Effector memory CD8-positive, alpha-beta T cell (primary cell): ENCODE measurements at regions not wholly inside any gene's neighbourhood (a gene's known extent, or its start where the extent isn't known, plus 50 kb on each side); places are given as distances from the start of the nearest gene placed in this dataset.

ENCODE experiments used
- ATAC-seq: fragments of 150-1000 bp; cut with Tn5 transposase; replicated peaks from 2 replicates; pipeline ENCODE4 v1.10.0; 2021; ENCODE audit warnings: mild to moderate bottlenecking, moderate library complexity
- DNase-seq, 3 experiments: peaks; one replicate each; pipeline ENCODE4 v3.0.0; 2021
- H3K27ac Mint-ChIP-seq, 2 donors: one replicate each; pipeline ENCODE4 v1.8.0; 2022; ENCODE audit warnings: mild to moderate bottlenecking in 2 of 2, mixed read lengths in 2 of 2, moderate library complexity in 2 of 2
- H3K27me3 Mint-ChIP-seq, 2 donors: one replicate each; pipeline ENCODE4 v1.8.0; 2022; ENCODE audit warnings: mixed read lengths in 2 of 2
- H3K36me3 Mint-ChIP-seq: one replicate; pipeline ENCODE4 v1.8.0; 2022; ENCODE audit warnings: mild to moderate bottlenecking, moderate library complexity, mixed read lengths; ENCODE audit not compliant: insufficient read depth
- H3K4me1 Mint-ChIP-seq, 2 donors: one replicate each; pipeline ENCODE4 v1.8.0; 2022; ENCODE audit warnings: low read depth in 2 of 2, mixed read lengths in 2 of 2
- H3K4me3 Mint-ChIP-seq, 2 donors: one replicate each; pipeline ENCODE4 v1.8.0; 2022; ENCODE audit warnings: mild to moderate bottlenecking in 2 of 2, mixed read lengths in 2 of 2, moderate library complexity in 2 of 2
- H3K9me3 Mint-ChIP-seq, 2 donors: one replicate each; pipeline ENCODE4 v1.8.0; 2022; ENCODE audit warnings: mixed read lengths in 2 of 2

DNA sequence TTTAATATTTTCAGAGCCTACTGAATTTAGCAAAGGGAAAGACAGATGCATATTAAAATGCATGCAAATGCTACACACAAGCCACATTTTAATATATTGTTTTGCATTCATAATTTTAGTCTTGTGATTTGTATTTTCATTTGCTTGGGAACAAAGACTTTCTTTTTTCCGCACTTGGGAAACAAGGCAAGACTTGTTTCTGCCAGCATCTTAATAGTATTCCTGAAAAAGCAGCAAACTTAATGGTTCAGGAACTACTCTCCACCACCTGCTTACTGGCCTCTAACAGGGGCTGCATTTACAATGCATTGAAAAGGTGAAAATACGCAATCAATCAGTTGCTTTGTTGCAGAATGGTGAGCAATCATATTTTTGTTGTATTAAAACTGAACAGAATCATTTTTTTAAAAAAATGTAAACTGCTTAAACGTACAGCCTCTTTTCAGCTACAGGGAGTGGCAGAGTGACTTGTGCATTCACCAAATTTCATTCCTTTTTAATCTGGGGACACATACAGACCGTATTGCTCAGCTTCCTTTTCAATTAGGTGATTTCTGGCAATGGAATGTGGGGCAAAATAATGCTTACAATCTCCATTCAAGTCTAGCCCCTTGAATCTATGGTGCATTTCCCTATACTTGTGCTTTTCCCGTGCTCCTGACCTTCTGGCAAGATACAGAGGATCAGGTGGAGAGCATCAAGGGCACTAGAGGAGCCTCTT lies 144.1 kb upstream of the BTG1 start:
- H3K27ac Mint-ChIP-seq = no peak overlapping the region

DNA sequence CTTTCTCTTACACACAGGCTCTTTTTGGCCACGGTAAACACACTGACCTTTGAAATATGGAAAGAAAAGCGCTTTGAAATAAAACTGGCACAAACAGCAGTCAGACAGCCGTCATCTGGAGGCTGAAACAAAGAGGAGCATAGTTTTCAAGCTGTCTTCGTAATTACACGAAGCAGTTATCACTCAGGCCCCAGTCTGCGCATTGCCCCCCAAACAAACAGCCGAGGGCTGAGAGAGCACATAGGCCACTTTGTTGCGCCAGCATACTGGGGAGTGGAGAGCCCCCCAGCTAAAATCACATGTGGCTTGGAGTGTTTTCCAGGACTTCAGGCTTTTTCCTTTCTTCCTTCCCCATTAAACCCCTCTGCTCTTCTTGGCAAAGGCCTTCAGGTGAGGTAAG lies 142.9 kb upstream of the BTG1 start:
- DNase-seq = no peak
- Mint-ChIP-seq H3K4me1 (no peaks in the 10 kb centered on the region), H3K4me3 (no peak overlapping the region), H3K36me3 (no peaks in the 10 kb centered on the region), H3K27ac (no peak overlapping the region), H3K9me3 (no peaks in the 10 kb centered on the region), H3K27me3 (no peaks in the 10 kb centered on the region)
- no peak for ATAC-seq

More for the DNA sequence above, 144.1 kb upstream of the BTG1 start:
- H3K27me3 Mint-ChIP-seq = no peaks in the 10 kb centered on the region
- peaks cover 0 to under 1% of the 10 kb centered on the region in 2 donors for H3K4me1 Mint-ChIP-seq
- no peaks in the 10 kb centered on the region for H3K36me3 Mint-ChIP-seq
- no peak overlapping the region for H3K4me3 Mint-ChIP-seq
- no peaks in the 10 kb centered on the region for H3K9me3 Mint-ChIP-seq
- DNase-seq (no peak), ATAC-seq (no peak)

DNA sequence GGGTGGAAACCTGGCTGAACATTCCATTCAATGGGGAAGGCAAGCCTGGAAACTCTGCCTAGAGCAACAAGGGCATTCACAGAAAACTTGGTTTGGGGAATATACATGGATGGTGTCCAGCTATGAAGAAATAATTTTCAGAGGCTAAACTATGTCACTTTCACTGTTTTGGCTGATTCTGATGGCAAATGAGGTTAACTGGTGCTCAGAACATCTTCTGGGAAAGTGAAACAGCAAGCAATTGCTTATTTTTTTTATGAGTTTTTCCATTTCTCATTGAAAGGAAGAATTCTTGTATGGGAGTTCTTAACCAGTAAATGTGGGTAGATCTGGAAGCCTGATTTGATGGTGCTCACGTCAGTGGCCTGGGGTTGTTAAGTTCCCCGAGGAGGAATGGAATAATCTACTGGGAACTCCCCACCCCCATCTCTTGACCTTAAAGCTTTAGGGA lies 132.8 kb upstream of the BTG1 start:
- Mint-ChIP-seq H3K27me3 (no peaks in the 10 kb centered on the region), H3K27ac (no peak overlapping the region), H3K9me3 (no peaks in the 10 kb centered on the region), H3K4me3 (no peak overlapping the region), H3K4me1 (no peaks in the 10 kb centered on the region), H3K36me3 (no peaks in the 10 kb centered on the region)
- DNase-seq = no peak
- no peak for ATAC-seq

DNA sequence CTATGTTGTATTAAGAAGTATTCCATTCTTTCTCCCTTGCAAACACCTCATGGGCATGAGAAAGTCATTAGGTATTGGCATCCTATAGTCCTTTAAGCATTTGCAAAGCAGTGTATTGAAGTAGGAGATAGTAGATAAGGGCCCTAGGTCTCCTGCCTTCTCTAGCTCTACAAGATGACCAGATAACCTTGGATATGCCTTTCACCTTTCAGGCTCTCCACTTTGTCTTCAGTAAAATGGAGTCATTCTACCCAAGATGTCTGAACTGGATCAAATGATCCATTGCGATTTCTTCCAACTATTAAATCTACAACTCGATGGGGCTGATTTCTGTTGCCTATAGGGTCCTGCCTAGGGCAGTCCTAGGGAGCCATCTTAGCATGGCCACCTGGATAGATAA lies 132.1 kb upstream of the BTG1 start:
- no peak for ATAC-seq

DNA sequence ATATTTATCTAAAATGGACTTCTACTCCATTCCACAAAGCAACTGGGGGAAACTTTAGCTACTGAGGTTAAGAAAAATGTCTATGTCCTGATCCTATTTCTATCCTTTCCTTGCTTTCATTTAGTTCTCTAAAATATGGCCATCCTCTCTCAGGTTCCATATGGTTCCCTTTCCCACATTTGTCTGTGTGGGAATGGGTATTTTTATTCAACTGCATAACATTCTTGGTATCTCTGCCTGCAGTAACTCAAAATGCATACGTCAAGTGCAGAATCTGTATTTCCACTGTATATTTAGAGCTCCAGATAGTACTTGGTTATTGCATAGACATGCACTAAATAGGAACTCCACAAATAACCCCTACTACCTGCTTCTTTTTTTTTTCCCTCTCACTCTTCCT lies 130.6 kb upstream of the BTG1 start:
- Mint-ChIP-seq H3K9me3 (no peaks in the 10 kb centered on the region), H3K27ac (no peak overlapping the region), H3K4me3 (no peak overlapping the region), H3K36me3 (no peaks in the 10 kb centered on the region), H3K27me3 (no peaks in the 10 kb centered on the region), H3K4me1 (no peaks in the 10 kb centered on the region)
- no peak for DNase-seq
- ATAC-seq = no peak

More for the DNA sequence above, 132.1 kb upstream of the BTG1 start:
- no peaks in the 10 kb centered on the region for H3K27me3 Mint-ChIP-seq
- no peak overlapping the region for H3K27ac Mint-ChIP-seq
- no peaks in the 10 kb centered on the region for H3K9me3 Mint-ChIP-seq
- no peaks in the 10 kb centered on the region for H3K36me3 Mint-ChIP-seq
- H3K4me1 Mint-ChIP-seq = no peaks in the 10 kb centered on the region
- H3K4me3 Mint-ChIP-seq = no peak overlapping the region
- no peak for DNase-seq

- H3K27me3 Mint-ChIP-seq = no peaks in the 10 kb centered on the region
- DNase-seq = no peak
- ATAC-seq = no peak
- no peaks in the 10 kb centered on the region for H3K36me3 Mint-ChIP-seq
- H3K4me3 Mint-ChIP-seq = no peak overlapping the region
- H3K4me1 Mint-ChIP-seq = no peaks in the 10 kb centered on the region
- no peaks in the 10 kb centered on the region for H3K9me3 Mint-ChIP-seq
- no peak overlapping the region for H3K27ac Mint-ChIP-seq
These were observed 130.0 kb upstream of the BTG1 start for GRCh38 chr12:92275443-92276154.

- DNase-seq = no peak
These were observed 127.4 kb upstream of the BTG1 start for GRCh38 chr12:92273076-92273475.

GRCh38 chr12:92272061-92272964 lies 126.7 kb upstream of the BTG1 start:
- no peak overlapping the region for H3K27ac Mint-ChIP-seq
- H3K4me3 Mint-ChIP-seq = no peak overlapping the region
- DNase-seq (no peak), ATAC-seq (no peak)
- H3K36me3 Mint-ChIP-seq = no peaks in the 10 kb centered on the region
- no peaks in the 10 kb centered on the region for H3K27me3 Mint-ChIP-seq
- peaks cover 5 to 7% of the 10 kb centered on the region in 2 donors for H3K4me1 Mint-ChIP-seq
- H3K9me3 Mint-ChIP-seq = no peaks in the 10 kb centered on the region

More at GRCh38 chr12:92273076-92273475, 127.4 kb upstream of the BTG1 start:
- Mint-ChIP-seq H3K4me3 (no peak overlapping the region), H3K27ac (no peak overlapping the region), H3K36me3 (no peaks in the 10 kb centered on the region), H3K4me1 (peaks cover 4 to 5% of the 10 kb centered on the region in 2 donors), H3K9me3 (no peaks in the 10 kb centered on the region), H3K27me3 (no peaks in the 10 kb centered on the region)
- no peak for ATAC-seq

- Mint-ChIP-seq H3K27me3 (no peaks in the 10 kb centered on the region), H3K9me3 (no peaks in the 10 kb centered on the region), H3K4me3 (no peak overlapping the region), H3K27ac (no peak overlapping the region), H3K36me3 (no peaks in the 10 kb centered on the region), H3K4me1 (peaks cover 5 to 7% of the 10 kb centered on the region in 2 donors)
- DNase-seq = no peak
- ATAC-seq = no peak
These were observed 125.7 kb upstream of the BTG1 start for GRCh38 chr12:92271341-92271740.

DNA sequence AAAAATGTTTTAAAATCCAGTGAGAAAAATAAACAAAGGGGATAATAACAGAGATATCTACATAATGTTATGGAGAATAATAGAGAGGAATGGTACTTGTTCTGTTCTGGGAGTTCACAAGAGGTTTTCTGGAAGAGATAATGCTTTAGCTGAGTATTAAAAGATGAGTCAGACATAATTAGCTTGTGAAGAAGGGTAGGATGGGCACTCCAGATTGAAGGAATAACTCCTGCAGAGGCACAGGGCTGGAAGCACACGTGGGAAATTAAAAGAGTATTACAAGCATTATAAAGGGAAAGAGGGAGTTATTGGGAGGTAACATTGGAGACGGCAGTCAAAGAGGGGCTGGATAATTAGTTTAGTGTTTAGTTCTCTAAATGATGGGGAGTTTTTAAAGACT lies 124.9 kb upstream of the BTG1 start:
- Mint-ChIP-seq H3K36me3 (no peaks in the 10 kb centered on the region), H3K9me3 (no peaks in the 10 kb centered on the region), H3K4me1 (peaks cover 5 to 7% of the 10 kb centered on the region in 2 donors), H3K27ac (no peak overlapping the region), H3K27me3 (no peaks in the 10 kb centered on the region), H3K4me3 (no peak overlapping the region)
- no peak for DNase-seq
- no peak for ATAC-seq

DNA sequence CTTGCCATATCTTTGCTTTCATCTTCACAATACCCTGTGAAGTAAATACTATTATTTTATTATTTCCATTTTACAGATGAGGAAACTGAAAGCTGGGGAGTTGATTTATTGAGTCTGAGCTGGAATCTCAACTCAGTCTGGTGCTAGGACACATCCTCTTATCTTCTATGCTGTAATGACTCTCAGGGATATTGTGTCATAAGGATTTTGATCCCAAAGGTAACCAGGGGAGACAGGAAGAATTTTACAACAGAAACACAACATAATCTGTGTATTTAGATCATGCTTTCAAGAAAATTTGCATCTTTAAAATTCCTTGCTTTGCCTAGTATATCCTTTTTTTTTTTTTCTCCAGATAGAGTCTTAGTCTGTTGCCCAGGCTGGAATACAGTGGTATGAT lies 123.3 kb upstream of the BTG1 start:
- no peak for ATAC-seq
- Mint-ChIP-seq H3K4me3 (no peak overlapping the region), H3K27ac (no peak overlapping the region)

DNA sequence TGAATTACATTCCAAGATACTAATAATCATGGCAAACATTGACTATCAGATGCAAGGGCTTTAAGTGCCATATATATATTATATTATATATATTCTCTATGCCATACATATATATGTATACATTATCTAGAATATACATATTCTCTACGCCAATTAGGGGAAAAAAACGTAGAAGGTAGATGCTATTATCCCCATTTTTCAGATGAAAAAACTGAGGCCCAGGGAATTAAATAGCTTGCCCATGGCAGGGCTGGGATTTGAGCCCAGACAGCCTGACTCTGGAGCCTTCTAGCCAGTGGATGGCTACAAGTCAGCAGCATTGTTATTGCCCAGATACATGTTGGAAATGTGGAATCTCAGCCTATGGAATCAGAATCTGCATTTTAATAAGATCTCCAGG lies 116.0 kb upstream of the BTG1 start:
- no peak for ATAC-seq
- Mint-ChIP-seq H3K4me3 (no peak overlapping the region), H3K9me3 (no peaks in the 10 kb centered on the region), H3K27ac (no peak overlapping the region), H3K27me3 (no peaks in the 10 kb centered on the region), H3K36me3 (peaks cover 4% of the 10 kb centered on the region), H3K4me1 (no peaks in the 10 kb centered on the region)
- no peak for DNase-seq

More for the DNA sequence above, 123.3 kb upstream of the BTG1 start:
- no peak for DNase-seq
- no peaks in the 10 kb centered on the region for H3K9me3 Mint-ChIP-seq
- H3K4me1 Mint-ChIP-seq = peaks cover 5 to 7% of the 10 kb centered on the region in 2 donors
- H3K27me3 Mint-ChIP-seq = no peaks in the 10 kb centered on the region
- no peaks in the 10 kb centered on the region for H3K36me3 Mint-ChIP-seq

DNA sequence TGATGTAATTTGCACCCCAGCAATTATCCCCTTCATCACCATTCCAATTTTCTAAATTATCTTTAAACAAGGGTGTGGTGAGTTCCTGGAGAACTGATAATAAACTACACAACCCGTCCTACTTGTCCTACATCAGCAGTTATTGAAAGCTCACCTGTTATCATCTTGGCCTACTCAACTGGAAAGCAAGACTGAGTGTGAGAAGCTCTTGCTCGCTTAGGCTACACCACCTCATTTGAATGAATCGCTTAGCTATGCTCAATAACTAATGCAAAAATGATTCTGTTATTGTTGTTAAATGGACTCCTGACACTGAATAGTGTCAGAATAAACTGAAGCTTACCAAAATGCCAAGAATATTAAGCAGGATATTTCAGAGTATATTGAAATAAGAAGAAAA lies 115.4 kb upstream of the BTG1 start:
- ATAC-seq (no peak), DNase-seq (no peak)
- H3K27ac Mint-ChIP-seq = no peak overlapping the region
- H3K4me3 Mint-ChIP-seq = no peak overlapping the region
- H3K27me3 Mint-ChIP-seq = no peaks in the 10 kb centered on the region
- H3K9me3 Mint-ChIP-seq = no peaks in the 10 kb centered on the region
- H3K36me3 Mint-ChIP-seq = peaks cover 4% of the 10 kb centered on the region
- H3K4me1 Mint-ChIP-seq = peaks cover 0 to 4% of the 10 kb centered on the region in 2 donors
